HEK293 (cell line): ENCODE measurements at regions not wholly inside any gene's neighbourhood (a gene's known extent, or its start where the extent isn't known, plus 50 kb on each side); places are given as distances from the start of the nearest gene placed in this dataset.

Source experiments
- CTCF ChIA-PET: fragments of 350-600 bp; formaldehyde crosslinking; extraction: SDS; loops from one replicate; lab custom pipeline; 2021; ENCODE audit warnings: antibody characterized with exemption; lab: Yijun Ruan, JAX
- POLR2A ChIA-PET: fragments of 300-600 bp; formaldehyde crosslinking; extraction: SDS; loops from one replicate; lab custom pipeline; 2020; ENCODE audit warnings: antibody characterized with exemption, inconsistent platforms; lab: Yijun Ruan, JAX
- H3K27ac ChIP-seq: fragments of 200-500 bp; sonication (Bioruptor generic); 2 replicates; pipeline ENCODE4 v1.5.1; 2014; ENCODE audit warnings: low read depth, low read length, control low read depth, inconsistent platforms; ENCODE audit errors: extremely low read depth
- H3K36me3 ChIP-seq, 2 experiments: fragments of 200-500 bp in 1 of 2; sonication (Bioruptor generic) in 1 of 2; 1 replicate in 1 of 2; 2 replicates in 1 of 2; pipeline ENCODE4 v1.5.1; 2014 to 2017; ENCODE audit warnings: inconsistent platforms in 2 of 2, low read length in 2 of 2; ENCODE audit not compliant: control insufficient read depth in 2 of 2, insufficient read depth in 1 of 2
- H3K4me1 ChIP-seq: fragments of 200-500 bp; sonication (Bioruptor generic); 2 replicates; pipeline ENCODE4 v1.5.1; 2014; ENCODE audit warnings: mild to moderate bottlenecking, low read length, inconsistent platforms; ENCODE audit not compliant: control insufficient read depth, insufficient read depth
- H3K4me3 ChIP-seq: 2 replicates; pipeline ENCODE4 v1.5.1; 2011; ENCODE audit warnings: low read depth, mild to moderate bottlenecking, control low read depth, low read length, moderate library complexity
- H3K9me3 ChIP-seq: fragments of 200-500 bp; sonication (Bioruptor generic); 2 replicates; pipeline ENCODE4 v1.5.1; 2014; ENCODE audit warnings: low read depth, low read length, inconsistent platforms; ENCODE audit not compliant: control insufficient read depth, insufficient read depth
- ELK4 ChIP-seq: IDR thresholded peaks from 2 replicates; pipeline ENCODE4 v1.6.1; 2011; ENCODE audit warnings: mild to moderate bottlenecking, low read depth, low read length, borderline replicate concordance
- FEZF1 ChIP-seq: fragments of 450-650 bp; formaldehyde crosslinking; IDR thresholded peaks from 2 replicates; pipeline ENCODE4 v1.5.1; 2016; ENCODE audit warnings: missing biosample characterization, missing genetic modification characterization
- HIC1 ChIP-seq: fragments of 450-650 bp; formaldehyde crosslinking; IDR thresholded peaks from 2 replicates; pipeline ENCODE4 v1.5.1; 2016; ENCODE audit warnings: missing biosample characterization, missing genetic modification characterization
- IKZF3 ChIP-seq: fragments of 450-650 bp; IDR thresholded peaks from 2 replicates; pipeline ENCODE4 v1.5.0; 2018; ENCODE audit warnings: missing biosample characterization, mild to moderate bottlenecking, missing genetic modification characterization, moderate library complexity
- MYNN ChIP-seq: fragments of 450-650 bp; formaldehyde crosslinking; IDR thresholded peaks from 2 replicates; pipeline ENCODE4 v1.5.1; 2016; ENCODE audit warnings: missing biosample characterization, missing genetic modification characterization, borderline replicate concordance
- PRDM6 ChIP-seq: fragments of 450-650 bp; formaldehyde crosslinking; IDR thresholded peaks from 2 replicates; pipeline ENCODE4 v1.5.1; 2017; ENCODE audit warnings: missing biosample characterization, missing genetic modification characterization
- REST ChIP-seq: fragments of 450-650 bp; formaldehyde crosslinking; IDR thresholded peaks from 2 replicates; pipeline ENCODE4 v1.5.1; 2016; ENCODE audit warnings: missing biosample characterization, missing genetic modification characterization
- SP3 ChIP-seq: fragments of 450-650 bp; formaldehyde crosslinking; IDR thresholded peaks from 2 replicates; pipeline ENCODE4 v1.5.1; 2016; ENCODE audit warnings: missing biosample characterization, missing genetic modification characterization
- SP7 ChIP-seq: fragments of 450-650 bp; formaldehyde crosslinking; IDR thresholded peaks from 2 replicates; pipeline ENCODE4 v1.5.1; 2016; ENCODE audit warnings: missing biosample characterization, missing genetic modification characterization
- ZBTB10 ChIP-seq: fragments of 450-650 bp; formaldehyde crosslinking; IDR thresholded peaks from 2 replicates; pipeline ENCODE4 v1.5.1; 2016; ENCODE audit warnings: missing biosample characterization, missing genetic modification characterization
- ZBTB8A ChIP-seq: fragments of 450-650 bp; formaldehyde crosslinking; IDR thresholded peaks from 2 replicates; pipeline ENCODE4 v1.5.1; 2016; ENCODE audit warnings: missing biosample characterization, missing genetic modification characterization
- ZFHX2 ChIP-seq: fragments of 450-650 bp; formaldehyde crosslinking; conservative IDR thresholded peaks from 2 replicates; pipeline ENCODE4 v1.5.1; 2016; ENCODE audit warnings: missing biosample characterization, missing genetic modification characterization
- ZNF10 ChIP-seq: fragments of 450-650 bp; formaldehyde crosslinking; IDR thresholded peaks from 2 replicates; pipeline ENCODE4 v1.5.1; 2017; ENCODE audit warnings: missing biosample characterization, missing genetic modification characterization
- ZNF112 ChIP-seq: fragments of 450-650 bp; formaldehyde crosslinking; IDR thresholded peaks from 2 replicates; pipeline ENCODE4 v1.5.0; 2017; ENCODE audit warnings: missing biosample characterization, missing genetic modification characterization
- ZNF514 ChIP-seq: fragments of 450-650 bp; formaldehyde crosslinking; IDR thresholded peaks from 2 replicates; pipeline ENCODE4 v1.5.1; 2016; ENCODE audit warnings: missing biosample characterization, missing genetic modification characterization
- ZNF518A ChIP-seq: fragments of 450-650 bp; formaldehyde crosslinking; conservative IDR thresholded peaks from 2 replicates; pipeline ENCODE4 v1.5.1; 2016; ENCODE audit warnings: low read depth, missing biosample characterization, missing genetic modification characterization
- ZNF664 ChIP-seq: fragments of 450-650 bp; formaldehyde crosslinking; IDR thresholded peaks from 2 replicates; pipeline ENCODE4 v1.5.1; 2016; ENCODE audit warnings: missing biosample characterization, missing genetic modification characterization
- ZNF707 ChIP-seq: fragments of 450-650 bp; formaldehyde crosslinking; IDR thresholded peaks from 2 replicates; pipeline ENCODE4 v1.5.1; 2016; ENCODE audit warnings: missing biosample characterization, missing genetic modification characterization

GRCh38 chr6:3610206-3610605 lies 141.3 kb downstream of the PXDC1 start (continued):
- TF ChIP-seq PRDM6 (peak; percentile 20; the same call in 1 of the 2 replicates), FEZF1 (no peak), ZNF10 (tag by site-specific recombination) (peak; percentile 37; the same call in 1 of the 2 replicates), ELK4 (no peak), ZBTB8A (tag by site-specific recombination) (no peak), IKZF3 (tag by site-specific recombination) (no peak), SP7 (tag by site-specific recombination) (peak; percentile 55), ZNF518A (no peak), ZBTB10 (tag by site-specific recombination) (no peak)

- Histone ChIP-seq H3K4me3 (no peak overlapping the region), H3K9me3 (no peaks in the 10 kb centered on the region), H3K4me1 (peaks cover 30% of the 10 kb centered on the region), H3K36me3 (no peaks in the 10 kb centered on the region), H3K27ac (no peak overlapping the region)
- CTCF ChIA-PET, result interaction anchor here (0.8 to 2.6 kb wide), 3 partner anchors 16 to 278 kb away, joined by 3 to 11 read pairs (median 3); no protein-coding TSS in a partner anchor
- POLR2A ChIA-PET, result no interaction called here
- TF ChIP-seq ZNF664 (no peak), HIC1 (tag by site-specific recombination) (no peak), MYNN (tag by site-specific recombination) (no peak), SP3 (tag by site-specific recombination) (no peak), ZFHX2 (tag by site-specific recombination) (no peak), ZNF514 (tag by site-specific recombination) (no peak), REST (tag by site-specific recombination) (no peak), ZNF707 (tag by site-specific recombination) (no peak), ZNF112 (tag by site-specific recombination) (no peak)
These were observed 142.1 kb downstream of the PXDC1 start for GRCh38 chr6:3609388-3609787.
